ENCODE measurements at regions not wholly inside any gene's neighbourhood (a gene's known extent, or its start where the extent isn't known, plus 50 kb on each side); places are given as distances from the start of the nearest gene placed in this dataset.

DNA sequence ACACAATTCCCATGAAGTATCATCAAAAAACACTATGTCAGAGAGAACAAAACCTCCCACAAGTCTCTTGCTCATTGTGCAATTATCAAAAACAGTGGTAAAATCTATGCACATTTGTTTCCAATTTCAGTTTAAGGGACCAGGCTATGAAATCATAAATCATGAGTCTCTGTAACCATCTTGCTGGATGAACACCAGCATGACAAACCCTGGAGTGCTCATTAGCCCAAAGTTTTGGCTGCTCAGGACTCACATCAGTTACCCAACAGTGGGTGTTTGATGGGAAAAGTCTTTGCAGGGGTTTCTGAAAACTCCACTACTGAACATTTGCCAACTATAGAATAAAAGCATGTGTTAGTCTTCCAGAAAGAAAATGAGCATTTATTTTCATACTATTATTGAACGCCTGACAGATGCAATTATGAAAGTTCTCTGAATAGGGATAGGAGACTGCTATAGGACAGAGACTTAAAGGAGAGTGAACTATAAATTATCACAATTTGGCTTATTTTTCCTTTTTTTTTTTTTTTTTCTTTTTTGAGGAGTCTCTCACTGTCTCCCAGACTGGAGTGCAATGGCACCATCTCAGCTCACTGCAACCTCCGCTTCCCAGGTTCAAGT lies 240.8 kb upstream of the KCNMB2 start:
- H3K79me2 ChIP-seq (ENCODE audit: insufficient read depth, low read length): no peaks in the 10 kb centered on the region
- no TSS peak for BruUV-seq (replicated peaks)
- no peak overlapping the region for H2AFZ ChIP-seq (ENCODE audit: low read length)
- POLR2A ChIA-PET: interaction anchor here (0.7 kb wide), 1 partner anchor 162 kb away, joined by 3 read pairs; no protein-coding TSS in a partner anchor
- whole genome bisulfite sequencing (ENCODE audit: low lambda C conversion rate): 68% methylated on average over 2 of the region's 2 CpGs
- intact Hi-C loops (cut with micrococcal nuclease; ENCODE audit: unreplicated experiment): no loop called here
- no peak overlapping the region for H3K4me2 ChIP-seq (ENCODE audit: low read depth, low read length)
- DNase-seq (ENCODE audit: low spot score): no peak
- no peak for FAIRE-seq
- H3K4me3 ChIP-seq (replicated peaks in 1 of 3; ENCODE audit: insufficient read depth in 1 of 3, low read depth in 2 of 3, low read length in 3 of 3): no peak overlapping the region
- no peaks in the 10 kb centered on the region for H3K9me3 ChIP-seq (ENCODE audit: low read length)
- H3K36me3 ChIP-seq (replicated peaks in 1 of 2; ENCODE audit: control insufficient read depth in 1 of 2, insufficient read depth in 2 of 2, low read length in 2 of 2): no peaks in the 10 kb centered on the region
- in situ Hi-C loops (cut with HindIII; ENCODE audit: extremely low pct_ligation_motif_present, low pct_unique_long_range_greater_than_20kb): no loop called here
- no peak for ATAC-seq
- H3K27me3 ChIP-seq (ENCODE audit: control insufficient read depth in 1 of 2, insufficient read depth in 2 of 2, low read length in 2 of 2): no peaks in the 10 kb centered on the region
- no peak overlapping the region for H3K27ac ChIP-seq (ENCODE audit: extremely low read length, insufficient read depth, low read length)
- no peaks in the 10 kb centered on the region for H3K4me1 ChIP-seq (ENCODE audit: insufficient read depth, low read length)
- no peak overlapping the region for H3K9ac ChIP-seq (ENCODE audit: insufficient read depth, low read depth, low read length)
- no peaks in the 10 kb centered on the region for H4K20me1 ChIP-seq (ENCODE audit: insufficient read depth, low read length)
- TF ChIP-seq EHMT2 (IDR thresholded peaks at IDR 0.05; ENCODE audit: borderline replicate concordance, low read depth, low read length) (no peak), CBFB (CRISPR knock-in tag; IDR thresholded peaks at IDR 0.05) (no peak), PPARG (CRISPR knock-in tag; conservative IDR thresholded peaks at IDR 0.05) (no peak), NFE2 (CRISPR knock-in tag; IDR thresholded peaks at IDR 0.05) (no peak), ZFYVE20 (CRISPR knock-in tag; IDR thresholded peaks at IDR 0.05; ENCODE audit: borderline replicate concordance, low read depth) (no peak), ZSCAN25 (CRISPR knock-in tag; IDR thresholded peaks at IDR 0.05) (no peak), KDM2A (CRISPR knock-in tag; IDR thresholded peaks at IDR 0.05; ENCODE audit: borderline replicate concordance, low read depth) (no peak), RFX5 (IDR thresholded peaks at IDR 0.05; ENCODE audit: low read depth, low read length) (no peak), KDM6A (CRISPR knock-in tag; IDR thresholded peaks at IDR 0.05; ENCODE audit: low read depth) (no peak), ARNTL (CRISPR knock-in tag; IDR thresholded peaks at IDR 0.05) (no peak), ZNF446 (CRISPR knock-in tag; IDR thresholded peaks at IDR 0.05) (no peak), HOXA7 (CRISPR knock-in tag; IDR thresholded peaks at IDR 0.05) (no peak), AHR (CRISPR knock-in tag; IDR thresholded peaks at IDR 0.05) (no peak), ZNF30 (CRISPR knock-in tag; IDR thresholded peaks at IDR 0.05) (no peak)
- TF ChIP-seq, protein P1, sequence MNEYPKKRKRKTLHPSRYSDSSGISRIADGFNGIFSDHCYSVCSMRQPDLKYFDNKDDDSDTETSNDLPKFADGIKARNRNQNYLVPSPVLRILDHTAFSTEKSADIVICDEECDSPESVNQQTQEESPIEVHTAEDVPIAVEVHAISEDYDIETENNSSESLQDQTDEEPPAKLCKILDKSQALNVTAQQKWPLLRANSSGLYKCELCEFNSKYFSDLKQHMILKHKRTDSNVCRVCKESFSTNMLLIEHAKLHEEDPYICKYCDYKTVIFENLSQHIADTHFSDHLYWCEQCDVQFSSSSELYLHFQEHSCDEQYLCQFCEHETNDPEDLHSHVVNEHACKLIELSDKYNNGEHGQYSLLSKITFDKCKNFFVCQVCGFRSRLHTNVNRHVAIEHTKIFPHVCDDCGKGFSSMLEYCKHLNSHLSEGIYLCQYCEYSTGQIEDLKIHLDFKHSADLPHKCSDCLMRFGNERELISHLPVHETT (CRISPR knock-in tag; conservative IDR thresholded peaks at IDR 0.05): no peak
- TF ChIP-seq, protein P2, sequence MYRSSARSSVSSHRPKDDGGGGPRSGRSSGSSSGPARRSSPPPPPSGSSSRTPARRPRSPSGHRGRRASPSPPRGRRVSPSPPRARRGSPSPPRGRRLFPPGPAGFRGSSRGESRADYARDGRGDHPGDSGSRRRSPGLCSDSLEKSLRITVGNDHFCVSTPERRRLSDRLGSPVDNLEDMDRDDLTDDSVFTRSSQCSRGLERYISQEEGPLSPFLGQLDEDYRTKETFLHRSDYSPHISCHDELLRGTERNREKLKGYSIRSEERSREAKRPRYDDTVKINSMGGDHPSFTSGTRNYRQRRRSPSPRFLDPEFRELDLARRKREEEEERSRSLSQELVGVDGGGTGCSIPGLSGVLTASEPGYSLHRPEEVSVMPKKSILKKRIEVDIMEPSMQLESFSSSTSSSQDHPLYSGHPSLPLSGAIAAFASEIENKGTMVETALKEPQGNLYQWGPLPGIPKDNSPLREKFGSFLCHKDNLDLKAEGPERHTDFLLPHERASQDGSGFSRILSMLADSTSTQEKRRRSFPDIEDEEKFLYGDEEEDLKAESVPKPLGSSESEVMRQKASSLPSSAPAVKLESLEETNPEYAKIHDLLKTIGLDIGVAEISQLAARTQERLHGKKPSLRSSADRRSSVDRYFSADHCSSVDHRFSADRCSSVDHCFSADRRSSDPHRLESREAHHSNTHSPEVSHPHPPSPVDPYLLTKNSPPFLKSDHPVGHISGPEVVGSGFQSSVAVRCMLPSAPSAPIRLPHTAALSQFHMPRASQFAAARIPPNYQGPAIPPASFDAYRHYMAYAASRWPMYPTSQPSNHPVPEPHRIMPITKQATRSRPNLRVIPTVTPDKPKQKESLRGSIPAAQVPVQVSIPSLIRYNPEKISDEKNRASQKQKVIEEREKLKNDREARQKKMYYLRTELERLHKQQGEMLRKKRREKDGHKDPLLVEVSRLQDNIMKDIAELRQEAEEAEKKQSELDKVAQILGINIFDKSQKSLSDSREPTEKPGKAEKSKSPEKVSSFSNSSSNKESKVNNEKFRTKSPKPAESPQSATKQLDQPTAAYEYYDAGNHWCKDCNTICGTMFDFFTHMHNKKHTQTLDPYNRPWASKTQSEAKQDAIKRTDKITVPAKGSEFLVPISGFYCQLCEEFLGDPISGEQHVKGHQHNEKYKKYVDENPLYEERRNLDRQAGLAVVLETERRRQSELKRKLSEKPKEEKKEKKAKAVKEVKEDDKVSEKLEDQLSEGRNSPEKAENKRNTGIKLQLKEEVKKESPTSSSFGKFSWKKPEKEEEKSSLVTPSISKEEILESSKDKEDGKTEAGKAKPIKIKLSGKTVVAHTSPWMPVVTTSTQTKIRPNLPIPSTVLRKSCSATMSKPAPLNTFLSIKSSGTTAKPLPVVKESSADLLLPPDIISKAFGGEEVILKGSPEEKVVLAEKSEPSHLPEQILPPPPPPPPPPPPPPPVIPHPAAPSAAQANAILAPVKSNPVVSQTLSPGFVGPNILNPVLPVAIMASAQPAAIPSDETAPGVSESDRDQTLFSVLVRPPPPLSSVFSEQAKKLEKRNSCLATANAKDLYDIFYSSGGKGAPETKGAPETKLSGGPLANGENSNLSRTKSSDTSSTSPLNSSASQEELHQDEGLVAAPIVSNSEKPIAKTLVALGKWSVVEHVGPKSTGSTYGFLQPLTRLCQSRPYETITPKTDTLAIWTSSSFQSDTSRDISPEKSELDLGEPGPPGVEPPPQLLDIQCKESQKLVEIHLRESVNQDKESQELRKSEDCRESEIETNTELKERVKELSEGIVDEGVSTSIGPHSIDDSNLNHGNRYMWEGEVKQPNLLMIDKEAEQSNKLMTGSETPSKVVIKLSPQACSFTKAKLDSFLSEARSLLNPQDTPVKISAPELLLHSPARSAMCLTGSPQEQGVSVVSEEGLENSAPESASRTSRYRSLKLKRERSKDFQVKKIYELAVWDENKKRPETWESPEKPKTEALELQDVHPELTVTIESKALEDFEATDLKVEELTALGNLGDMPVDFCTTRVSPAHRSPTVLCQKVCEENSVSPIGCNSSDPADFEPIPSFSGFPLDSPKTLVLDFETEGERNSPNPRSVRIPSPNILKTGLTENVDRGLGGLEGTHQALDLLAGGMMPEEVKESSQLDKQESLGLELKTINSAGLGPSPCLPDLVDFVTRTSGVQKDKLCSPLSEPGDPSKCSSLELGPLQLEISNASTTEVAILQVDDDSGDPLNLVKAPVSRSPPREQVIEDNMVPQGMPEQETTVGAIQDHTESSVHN (CRISPR knock-in tag; IDR thresholded peaks at IDR 0.05): no peak
- CTCF ChIA-PET (ENCODE audit: low intra/inter-chr PET ratio, low total read pairs): no interaction called here
